ENCODE measurements at regions not wholly inside any gene's neighbourhood (a gene's known extent, or its start where the extent isn't known, plus 50 kb on each side); places are given as distances from the start of the nearest gene placed in this dataset.
"Not testable (repeated sequence)": the region's sequence is repeated elsewhere in the genome, so short reads cannot be mapped to it uniquely, and the experiment has no call there.

- not testable (repeated sequence) for DNase-seq (ENCODE audit: low read depth)
Observed at GRCh38 chr3:125810010-125810409, 159.0 kb upstream of the ROPN1B start.

- DNase-seq (ENCODE audit: low read depth), result peak; percentile 96
Observed at GRCh38 chr3:125822175-125822574, 146.8 kb upstream of the ROPN1B start.

GRCh38 chr3:125831005-125831750 lies 137.8 kb upstream of the ROPN1B start:
- not testable (repeated sequence) for DNase-seq (ENCODE audit: low read depth)

- DNase-seq (ENCODE audit: low read depth), result not testable (repeated sequence)
Observed at GRCh38 chr3:125835562-125835961, 133.4 kb upstream of the ROPN1B start.

GRCh38 chr3:125836011-125836551 lies 132.9 kb upstream of the ROPN1B start:
- peak; percentile 9 for DNase-seq (ENCODE audit: low read depth)

GRCh38 chr3:125836786-125837185 lies 132.2 kb upstream of the ROPN1B start:
- not testable (repeated sequence) for DNase-seq (ENCODE audit: low read depth)

GRCh38 chr3:125838857-125839256 lies 130.1 kb upstream of the ROPN1B start:
- not testable (repeated sequence) for DNase-seq (ENCODE audit: low read depth)

- DNase-seq (ENCODE audit: low read depth), result not testable (repeated sequence)
Observed at GRCh38 chr3:125840465-125840864, 128.5 kb upstream of the ROPN1B start.

GRCh38 chr3:125847966-125848365 lies 121.0 kb upstream of the ROPN1B start:
- not testable (repeated sequence) for DNase-seq (ENCODE audit: low read depth)

GRCh38 chr3:125855006-125855405 lies 114.0 kb upstream of the ROPN1B start:
- DNase-seq (ENCODE audit: low read depth), result not testable (repeated sequence)

GRCh38 chr3:125860547-125860946 lies 108.4 kb upstream of the ROPN1B start:
- DNase-seq (ENCODE audit: low read depth), result not testable (repeated sequence)

GRCh38 chr3:125862841-125863254 lies 106.1 kb upstream of the ROPN1B start:
- DNase-seq (ENCODE audit: low read depth), result not testable (repeated sequence)

GRCh38 chr3:125864532-125864931 lies 104.4 kb upstream of the ROPN1B start:
- DNase-seq (ENCODE audit: low read depth), result not testable (repeated sequence)

GRCh38 chr3:125886006-125886405 lies 83.0 kb upstream of the ROPN1B start:
- peak; percentile 78 for DNase-seq (ENCODE audit: low read depth)

- not testable (repeated sequence) for DNase-seq (ENCODE audit: low read depth)
Observed at GRCh38 chr3:125899181-125899580, 69.8 kb upstream of the ROPN1B start.

- not testable (repeated sequence) for DNase-seq (ENCODE audit: low read depth)
Observed at GRCh38 chr3:125901473-125901872, 67.5 kb upstream of the ROPN1B start.

GRCh38 chr3:125903780-125904455 lies 65.1 kb upstream of the ROPN1B start:
- not testable (repeated sequence) for DNase-seq (ENCODE audit: low read depth)

GRCh38 chr3:125907279-125907678 lies 61.7 kb upstream of the ROPN1B start:
- DNase-seq (ENCODE audit: low read depth), result not testable (repeated sequence)

- DNase-seq (ENCODE audit: low read depth), result not testable (repeated sequence)
Observed at GRCh38 chr3:125910851-125911250, 58.1 kb upstream of the ROPN1B start.

- DNase-seq (ENCODE audit: low read depth), result peak; percentile 47
Observed at GRCh38 chr3:125914608-125915436, 54.2 kb upstream of the ROPN1B start.

- DNase-seq (ENCODE audit: low read depth), result not testable (repeated sequence)
Observed at GRCh38 chr3:125915437-125915787, 53.6 kb upstream of the ROPN1B start.

Measured in M059J (cell line).